Dermis microvascular lymphatic vessel endothelial cell (primary cell): ENCODE measurements at regions not wholly inside any gene's neighbourhood (a gene's known extent, or its start where the extent isn't known, plus 50 kb on each side); places are given as distances from the start of the nearest gene placed in this dataset.

Experiments used
- DNase-seq, 2 donors: peaks; one replicate each; pipeline versions ENCODE4 v3.0.0 to v3.0.0-alpha.2; 2010; ENCODE audit warnings: low read depth in 2 of 2

DNA sequence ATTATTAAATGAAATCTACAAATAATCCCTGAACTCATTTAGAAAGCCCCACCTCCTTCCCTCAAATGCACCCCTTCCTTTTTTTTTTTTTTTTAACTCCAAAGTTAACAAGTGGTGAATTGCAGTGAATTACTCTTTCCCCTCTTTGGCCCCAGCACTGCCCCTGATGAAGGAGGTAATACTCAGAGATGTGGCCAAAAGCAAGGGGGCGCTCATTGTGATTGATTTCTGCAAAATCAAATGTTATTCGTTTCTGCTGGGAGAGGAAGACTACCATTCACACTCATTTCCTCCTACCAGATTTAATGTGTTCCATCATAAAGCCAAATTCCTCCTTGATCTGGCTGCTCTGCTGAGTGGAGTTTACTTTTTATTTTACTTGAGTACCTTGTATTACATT lies 259.4 kb downstream of the GPD2 start:
- DNase-seq, result no peak

DNA sequence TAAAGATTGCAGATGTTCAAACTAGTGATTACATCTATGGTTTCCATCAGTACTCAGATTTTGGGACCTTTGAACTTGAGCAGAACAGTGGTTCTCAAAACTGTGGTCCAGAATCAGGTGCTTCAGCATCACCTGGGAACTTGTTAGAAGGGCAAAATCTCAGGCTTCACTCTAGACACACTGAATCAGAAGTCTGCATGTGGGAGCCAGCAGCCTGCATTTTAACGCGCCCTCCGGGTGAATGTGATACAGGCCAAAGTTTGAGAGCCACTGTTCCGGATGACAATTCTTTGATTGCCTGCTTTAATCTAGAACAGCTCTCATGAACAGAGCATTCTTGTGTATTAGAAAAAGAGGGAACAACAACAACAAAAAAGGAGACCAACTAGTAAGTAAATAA lies 261.7 kb downstream of the GPD2 start:
- no peak for DNase-seq

DNA sequence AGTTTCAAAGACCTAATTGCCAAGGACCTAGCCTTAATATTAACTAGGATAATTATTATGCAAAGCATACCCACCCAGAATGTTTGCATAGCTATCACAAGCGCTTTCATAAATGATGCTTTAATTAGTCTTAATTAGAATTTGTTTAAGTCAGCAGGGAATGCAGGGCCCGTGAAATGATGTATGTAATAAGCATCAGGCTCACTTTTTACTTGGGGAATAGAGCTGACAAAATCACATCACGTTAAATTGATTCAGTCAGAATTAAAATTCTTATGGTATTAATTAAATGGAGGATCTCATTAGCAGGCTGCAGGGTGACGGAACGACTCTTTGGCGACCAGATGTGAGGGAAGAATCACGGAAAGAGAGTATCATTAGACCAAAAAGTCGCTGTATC lies 264.5 kb downstream of the GPD2 start:
- DNase-seq, result no peak

DNA sequence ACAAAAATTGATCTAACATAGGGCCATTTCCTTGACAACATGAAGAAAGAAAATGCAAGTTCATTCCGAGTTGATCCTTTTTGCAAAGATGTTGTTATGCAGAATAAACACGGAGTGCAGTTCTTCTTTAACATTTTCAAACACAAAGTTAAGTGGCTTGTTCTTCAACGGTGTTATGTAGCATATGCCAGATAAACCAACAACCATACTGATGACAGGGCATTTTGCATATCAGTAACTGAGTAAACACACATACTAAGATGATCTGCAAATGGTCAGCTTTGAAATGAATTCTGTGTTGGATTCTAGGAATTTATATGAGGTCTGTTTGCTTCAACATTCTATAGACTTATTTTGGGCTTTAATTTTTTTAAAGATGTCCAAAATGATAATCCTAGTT lies 266.4 kb downstream of the GPD2 start:
- no peak for DNase-seq

DNA sequence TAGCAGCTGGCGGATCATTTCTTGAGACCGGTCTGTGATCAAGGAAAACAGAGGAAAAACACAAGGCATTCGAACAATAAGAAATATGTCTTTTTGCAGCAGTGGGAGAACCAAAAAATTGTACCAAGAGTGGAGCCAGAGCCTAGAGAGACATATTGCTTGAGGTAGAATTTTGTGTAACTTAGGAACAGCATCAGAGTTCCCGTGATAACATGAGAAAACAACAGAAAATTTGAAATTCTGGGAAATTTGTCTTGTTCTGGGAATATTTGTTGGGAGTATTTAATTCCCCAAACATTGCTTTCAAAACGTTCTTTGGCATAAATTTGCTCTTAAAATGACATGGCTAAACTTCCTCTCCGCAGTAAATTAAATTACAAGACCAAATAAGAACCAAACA lies 267.5 kb downstream of the GPD2 start:
- no peak for DNase-seq

DNA sequence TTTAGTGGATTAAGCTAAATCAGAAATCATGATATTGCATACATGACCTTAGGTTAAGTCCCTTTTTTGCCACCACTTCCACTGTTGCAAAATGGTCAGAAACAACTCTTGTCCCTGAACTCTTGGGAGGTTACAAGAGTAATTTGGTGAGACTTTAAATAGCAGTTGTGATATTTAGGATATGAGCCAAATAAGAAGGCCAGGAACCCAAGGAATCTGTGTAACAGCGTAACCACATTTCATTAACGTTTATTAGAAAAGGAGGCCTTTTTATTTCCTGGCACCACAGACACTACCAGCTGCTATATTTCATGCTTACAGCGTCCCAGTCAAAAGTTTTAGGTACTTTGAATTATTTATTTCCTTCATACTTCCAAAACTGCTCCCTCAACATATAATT lies 268.0 kb downstream of the GPD2 start:
- no peak for DNase-seq

DNA sequence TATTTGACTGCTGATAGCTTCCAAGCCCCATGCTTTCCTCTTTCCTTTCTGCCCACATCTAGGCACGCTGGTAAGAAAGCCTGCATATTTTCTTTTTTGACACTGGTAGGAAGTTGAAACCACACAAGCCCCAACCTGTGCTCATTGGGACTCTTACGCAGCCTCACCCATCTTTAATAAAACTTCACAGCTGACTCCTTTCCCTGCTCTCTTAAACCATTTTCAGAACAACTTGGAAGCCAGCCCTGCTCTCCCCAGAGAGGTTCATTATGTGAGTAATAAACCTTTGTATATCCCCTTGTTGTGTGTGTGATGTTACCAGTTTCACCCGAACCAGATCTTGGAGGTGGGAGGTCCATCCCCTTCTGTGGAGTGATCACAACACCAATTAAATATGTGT lies 268.4 kb downstream of the GPD2 start:
- no peak for DNase-seq

DNA sequence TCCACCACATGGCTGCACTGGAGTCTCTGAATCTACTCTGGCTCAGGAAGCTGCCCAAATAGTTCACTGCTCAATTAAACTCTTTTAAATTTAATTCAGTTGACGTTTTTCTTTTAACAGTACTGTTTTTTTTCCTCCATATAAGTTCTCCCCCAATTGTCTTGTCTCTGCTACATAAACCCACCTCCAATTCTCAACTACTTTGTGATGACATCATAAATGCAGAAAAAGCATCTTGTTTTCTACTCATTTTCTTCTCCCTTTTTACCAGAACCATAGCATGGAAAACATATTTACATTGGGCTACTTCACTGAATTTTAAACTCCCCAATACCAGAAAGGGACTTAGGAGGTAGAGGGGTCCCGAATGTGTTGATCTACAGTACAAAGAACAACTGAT lies 270.4 kb downstream of the GPD2 start:
- DNase-seq, result no peak

DNA sequence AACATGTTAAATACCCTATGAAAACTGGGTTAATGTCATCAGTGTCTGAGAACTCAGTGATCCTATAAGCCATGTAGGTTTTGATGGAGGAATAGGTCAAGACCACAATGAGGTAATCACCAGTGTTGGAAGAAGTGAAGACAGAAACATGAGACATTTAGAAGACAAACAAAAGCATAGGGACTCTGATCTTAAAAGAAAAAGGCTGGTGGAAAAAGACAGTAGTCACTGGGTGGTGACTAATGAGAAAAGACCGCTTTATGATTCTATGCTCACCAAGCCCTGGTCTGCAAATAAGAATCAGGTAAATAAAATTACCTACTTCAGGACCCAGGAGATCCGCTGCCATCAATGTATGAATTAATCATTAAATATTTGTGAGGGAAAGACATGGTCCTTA lies 271.9 kb downstream of the GPD2 start:
- no peak for DNase-seq

DNA sequence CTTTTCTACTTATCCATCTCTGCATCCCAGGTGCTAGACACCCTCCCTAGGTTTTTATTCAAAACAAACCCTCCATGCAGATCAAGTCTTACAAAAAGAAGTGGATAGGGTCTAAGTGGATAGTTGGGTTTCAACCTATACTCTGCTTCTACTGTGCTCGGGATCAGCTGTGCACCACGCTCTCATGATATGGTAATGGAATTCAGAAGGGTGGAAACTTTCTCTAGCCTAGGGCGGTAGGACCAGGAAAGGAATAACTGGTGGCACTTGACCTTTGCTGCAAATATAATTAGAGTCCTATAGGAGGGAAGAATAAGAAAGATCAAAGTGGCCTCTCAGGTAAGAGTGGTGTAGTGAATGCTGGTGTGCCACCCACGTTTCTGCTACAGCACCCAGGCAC lies 272.9 kb downstream of the GPD2 start:
- no peak for DNase-seq

DNA sequence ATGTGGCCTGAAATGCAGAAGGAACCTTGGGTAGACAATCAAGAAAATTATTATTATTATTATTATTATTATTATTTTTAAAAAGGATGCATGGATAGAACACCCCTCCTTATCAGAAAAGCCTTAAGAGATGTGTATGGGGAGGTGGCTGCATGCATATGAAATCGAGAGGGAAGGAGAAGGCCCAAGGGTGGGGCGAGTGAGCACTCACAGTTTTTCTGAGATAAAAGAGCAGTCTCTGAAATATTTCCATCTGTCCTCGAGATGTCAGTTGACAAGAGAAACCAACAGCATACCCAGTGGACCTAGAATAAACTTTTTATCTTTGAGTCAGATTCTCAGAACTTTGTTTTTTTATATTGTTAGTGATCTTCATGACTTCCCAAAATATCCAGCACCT lies 282.9 kb downstream of the GPD2 start:
- no peak for DNase-seq

DNA sequence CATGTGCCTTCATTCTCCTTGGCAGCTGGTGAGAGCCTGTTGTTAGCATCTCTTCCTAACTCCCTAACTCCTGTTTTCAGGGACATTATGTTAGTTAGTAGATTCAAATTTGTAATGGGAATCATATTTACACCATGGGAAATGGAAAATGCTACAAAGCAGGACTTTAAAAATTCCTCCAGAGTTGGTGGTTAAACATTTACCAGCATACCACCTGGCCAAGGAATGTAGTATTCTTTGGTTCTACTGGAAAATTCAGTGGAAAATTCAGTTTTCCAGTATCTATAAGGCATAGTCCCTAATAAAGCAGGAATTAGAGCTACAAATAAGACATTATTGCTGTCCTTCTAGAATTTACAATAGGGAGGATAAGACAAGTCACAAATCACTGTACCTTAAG lies 291.7 kb downstream of the GPD2 start:
- DNase-seq, result no peak

DNA sequence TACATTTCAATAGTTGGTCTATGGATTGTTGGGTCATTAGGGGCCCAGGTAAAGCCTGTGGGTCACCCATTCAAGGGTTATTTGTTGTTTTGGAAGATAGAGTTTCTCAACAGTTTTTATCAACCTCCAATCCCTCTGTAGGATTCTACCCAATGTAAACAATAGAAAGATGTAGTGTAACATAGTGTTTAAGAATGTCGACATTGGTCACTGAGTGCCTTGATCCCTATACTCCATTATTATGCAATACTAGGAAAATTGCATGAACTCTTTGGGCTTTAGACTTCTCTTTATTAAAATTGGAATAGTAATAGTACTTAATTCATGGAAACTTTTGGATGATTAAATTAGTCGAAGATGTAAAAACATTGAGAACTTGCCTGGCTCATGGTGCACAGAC lies 292.1 kb downstream of the GPD2 start:
- DNase-seq, result no peak

DNA sequence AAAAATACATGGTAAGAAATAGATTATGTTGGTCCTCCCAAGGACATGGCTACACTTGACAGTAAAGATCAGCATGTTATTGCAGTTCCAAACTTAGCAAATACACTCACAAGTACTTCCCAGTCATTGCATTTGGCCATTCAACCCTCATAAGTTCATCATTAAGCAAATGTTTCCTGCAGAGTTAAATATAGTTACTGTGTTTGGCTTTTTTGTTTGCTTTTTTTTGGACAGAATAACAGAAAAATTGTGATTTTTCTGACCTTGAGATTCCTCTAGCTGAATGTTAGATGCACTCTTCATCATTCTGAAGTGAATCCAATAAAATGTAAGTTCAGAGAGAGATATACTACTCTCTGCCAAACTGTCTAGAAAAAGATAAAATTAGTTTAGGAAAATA lies 295.3 kb downstream of the GPD2 start:
- DNase-seq, result no peak

DNA sequence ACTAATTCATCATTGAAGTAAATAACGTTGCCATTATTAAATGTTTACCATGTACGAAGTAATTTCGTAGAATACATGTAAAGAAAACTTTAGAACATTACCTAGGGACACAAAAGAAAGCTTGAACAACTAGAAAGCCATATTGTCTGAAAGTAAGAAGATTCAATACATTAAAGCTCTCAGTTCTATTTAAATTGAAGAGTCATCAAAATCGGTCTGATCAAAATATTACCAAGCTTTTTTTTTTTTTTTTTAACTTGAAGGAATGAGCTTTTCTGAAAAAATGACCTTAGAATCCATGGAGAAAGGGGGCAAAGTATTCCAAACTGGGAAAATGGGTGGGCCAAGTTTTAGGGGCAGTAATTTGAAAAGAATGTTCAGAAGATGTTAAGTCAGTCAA lies 300.8 kb downstream of the GPD2 start:
- DNase-seq, result no peak

DNA sequence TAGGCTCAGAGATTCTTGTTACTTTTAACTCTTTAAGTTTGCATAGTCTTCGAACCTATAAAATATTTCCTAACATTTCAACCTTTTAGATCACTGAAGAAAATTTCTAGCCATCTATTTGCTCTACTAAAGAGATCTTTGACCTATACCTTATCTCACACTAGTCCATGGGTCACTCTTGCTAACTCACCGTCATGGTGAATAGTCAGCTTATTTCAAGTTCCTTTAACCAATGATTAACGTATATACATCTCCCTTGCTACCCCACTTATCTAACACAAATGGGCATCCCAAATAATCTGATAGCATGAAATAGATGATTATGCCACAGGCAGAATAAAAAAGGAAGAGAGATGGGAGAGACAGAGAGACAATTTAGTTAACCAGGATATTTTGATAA lies 303.1 kb downstream of the GPD2 start:
- DNase-seq, result no peak

DNA sequence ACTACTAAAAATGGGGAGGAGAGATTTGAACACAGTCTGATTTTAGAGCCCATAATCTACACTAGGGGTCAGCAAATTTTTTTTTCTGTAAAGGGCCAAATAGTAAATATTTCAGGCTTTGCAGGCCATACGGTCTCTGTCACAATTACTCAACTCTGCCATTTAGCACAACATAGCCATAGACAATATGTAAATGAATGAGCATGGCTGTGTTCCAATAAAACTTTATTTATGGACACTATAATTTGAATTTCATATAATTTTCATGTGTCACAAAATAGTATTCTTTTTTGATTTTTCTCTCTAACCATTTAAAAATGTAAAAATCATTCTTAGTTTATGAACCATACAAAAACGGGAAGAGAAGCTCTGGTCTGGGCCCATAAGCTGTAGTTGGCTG lies 309.4 kb downstream of the GPD2 start:
- DNase-seq, result no peak

DNA sequence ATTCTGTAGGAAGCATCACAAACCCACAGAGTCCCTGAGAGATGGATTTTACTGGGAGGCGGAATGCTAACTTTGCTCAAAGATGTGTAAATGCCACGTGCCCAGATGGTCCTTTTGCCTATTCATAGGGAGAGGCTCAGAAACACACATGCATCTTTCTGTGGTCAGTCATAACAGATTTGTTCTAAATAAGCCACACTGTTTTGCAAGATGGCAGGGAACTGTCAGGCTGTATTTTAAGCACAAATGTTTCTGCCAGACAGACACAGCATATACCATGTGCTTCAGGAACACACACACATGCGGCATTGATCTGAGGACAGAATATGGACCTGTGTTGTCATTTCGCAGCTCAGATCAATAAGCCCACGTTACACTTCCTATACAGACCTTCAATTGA lies 312.0 kb downstream of the GPD2 start:
- no peak for DNase-seq

DNA sequence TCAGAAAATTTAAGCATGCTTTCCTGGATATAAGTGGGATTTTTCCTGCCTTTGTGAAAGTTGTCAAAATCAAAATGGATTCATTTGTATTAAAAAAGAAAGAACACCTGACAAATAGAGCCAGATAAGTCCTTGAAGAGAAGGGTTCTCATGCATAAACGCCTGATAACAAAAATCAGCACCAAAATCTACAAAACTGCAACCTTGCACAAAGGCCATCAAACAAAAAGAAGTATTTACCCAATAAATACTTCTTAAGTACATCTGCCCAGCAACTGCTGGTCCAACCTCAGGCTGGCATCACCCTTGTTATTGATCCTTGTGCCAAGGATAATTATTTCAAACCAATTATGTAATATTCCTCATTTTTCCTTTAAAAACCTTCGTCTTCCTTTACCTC lies 315.9 kb downstream of the GPD2 start:
- no peak for DNase-seq

DNA sequence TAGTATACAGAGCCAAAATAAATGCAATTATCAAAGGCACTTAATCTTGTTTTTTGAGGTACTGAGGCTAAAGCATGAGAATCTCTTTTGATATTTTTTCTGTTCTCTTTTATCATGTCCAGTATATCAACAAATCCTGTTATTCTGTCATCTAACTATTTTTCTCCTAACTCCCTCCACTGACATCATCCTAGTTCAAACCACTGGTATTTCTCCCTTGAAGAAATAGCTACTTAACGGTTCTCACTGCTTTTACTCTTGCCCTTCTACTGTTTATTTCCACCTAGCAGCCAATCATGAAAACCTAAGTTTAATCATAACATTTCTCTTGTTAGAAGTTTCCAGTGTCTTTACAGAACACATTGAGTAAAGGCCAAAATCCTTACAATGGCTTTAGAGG lies 317.6 kb downstream of the GPD2 start:
- no peak for DNase-seq

DNA sequence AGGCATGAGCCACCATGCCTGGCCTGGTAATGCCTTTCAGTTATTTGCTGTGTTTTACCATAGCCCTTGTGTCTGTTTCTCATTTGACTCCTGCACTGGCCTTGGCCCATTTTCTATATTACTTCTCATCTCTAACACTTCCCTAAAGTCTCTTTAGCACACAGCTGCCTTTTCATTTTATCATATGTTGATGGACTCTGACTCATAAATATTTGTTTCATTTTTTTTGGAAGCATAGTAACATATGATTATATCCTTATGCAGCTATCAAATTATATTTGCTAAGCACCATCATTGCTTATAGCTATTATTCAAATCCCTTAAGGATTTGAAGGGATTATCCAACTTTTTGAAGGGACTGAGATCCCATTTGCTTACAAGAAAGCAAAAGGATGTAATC lies 320.3 kb downstream of the GPD2 start:
- DNase-seq, result no peak

DNA sequence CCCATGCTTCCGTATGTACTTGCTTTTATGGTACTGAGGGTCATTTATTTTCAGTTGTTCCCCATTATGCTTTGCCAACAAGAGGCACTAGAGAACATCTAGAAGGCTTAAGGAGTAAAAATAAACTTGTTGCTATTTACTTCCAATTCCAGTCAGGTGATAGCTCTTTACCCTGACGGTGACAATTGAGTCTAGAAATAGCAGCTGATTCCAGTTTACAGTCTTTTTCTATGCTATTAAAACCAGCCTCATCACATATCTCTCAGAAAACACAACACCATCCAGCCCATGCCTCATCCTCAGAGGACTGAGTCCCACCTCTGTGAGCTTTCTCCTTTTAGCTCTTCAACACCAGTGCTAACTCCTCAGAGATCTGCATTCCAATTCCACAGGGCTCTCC lies 327.0 kb downstream of the GPD2 start:
- no peak for DNase-seq

DNA sequence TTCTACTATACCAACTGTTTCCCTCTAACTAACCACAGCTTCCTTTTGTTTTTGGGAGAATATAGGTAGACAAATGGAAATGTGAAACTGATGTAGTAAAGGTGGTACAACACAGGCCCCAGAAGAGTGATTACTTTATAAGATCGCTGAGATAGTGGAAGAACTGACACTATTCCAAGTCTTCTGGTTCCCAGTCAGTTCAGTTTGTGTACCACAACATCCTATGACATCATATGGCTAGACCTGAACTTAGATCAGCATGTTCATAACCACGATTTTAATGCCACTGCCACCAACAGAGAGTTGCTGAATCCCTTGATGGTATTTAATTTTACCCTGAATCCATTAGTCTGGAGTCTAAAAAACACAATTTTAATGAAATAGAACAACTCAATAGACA lies 328.9 kb downstream of the GPD2 start:
- DNase-seq, result no peak

DNA sequence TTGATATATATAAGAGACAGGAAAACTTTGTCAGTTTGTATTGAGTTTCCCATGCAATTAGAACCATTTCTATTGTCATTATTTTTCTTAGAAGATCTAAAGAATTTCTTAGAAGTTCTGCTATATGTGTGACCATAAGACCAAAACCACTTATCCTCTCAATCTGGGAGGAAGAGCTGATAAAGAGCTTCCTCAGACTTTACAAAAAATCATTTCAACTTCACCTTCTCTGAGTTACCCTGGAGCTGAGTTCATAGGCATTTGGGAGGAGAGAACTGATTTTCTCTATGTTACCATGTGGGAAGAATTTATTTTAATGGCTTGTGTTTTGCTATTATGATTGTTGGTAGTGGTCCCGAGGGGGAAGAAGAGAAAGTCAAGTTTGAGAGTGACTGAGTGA lies 329.3 kb downstream of the GPD2 start:
- DNase-seq, result no peak

DNA sequence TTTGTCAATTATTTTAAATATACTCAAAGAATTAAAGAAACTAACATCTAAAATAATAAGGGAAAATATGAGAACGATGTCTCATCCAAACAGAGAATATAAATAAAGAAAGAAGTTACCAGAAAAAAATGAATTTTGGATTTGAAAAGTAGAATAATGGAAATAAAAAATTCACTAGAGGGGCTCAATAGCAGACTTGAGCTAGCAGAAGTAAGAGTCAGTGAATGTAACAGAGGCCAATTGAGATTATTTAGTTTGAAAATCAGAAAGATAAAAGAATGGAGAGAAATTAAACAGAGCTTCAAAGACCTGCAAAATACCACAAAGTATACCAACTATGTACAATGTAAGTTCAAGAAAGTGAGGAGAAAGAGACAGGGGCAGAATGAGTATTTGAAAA lies 333.6 kb downstream of the GPD2 start:
- DNase-seq, result no peak
